ENCODE measurements at regions not wholly inside any gene's neighbourhood (a gene's known extent, or its start where the extent isn't known, plus 50 kb on each side); places are given as distances from the start of the nearest gene placed in this dataset.

GRCh38 chr12:103250487-103250886, 245.3 kb downstream of the C12orf42 start:
- intact Hi-C loops (cut with micrococcal nuclease): no loop called here

More at GRCh38 chr12:103250487-103250886, 245.3 kb downstream of the C12orf42 start:
- no peak overlapping the region for H3K4me3 Mint-ChIP-seq (ENCODE audit: low read depth)
- H3K27ac Mint-ChIP-seq: no peak overlapping the region
- H3K4me1 Mint-ChIP-seq (ENCODE audit: low read depth): no peaks in the 10 kb centered on the region
- no peaks in the 10 kb centered on the region for H3K9me3 Mint-ChIP-seq
- no peaks in the 10 kb centered on the region for H3K27me3 Mint-ChIP-seq (ENCODE audit: low read depth)
- H3K36me3 Mint-ChIP-seq (ENCODE audit: low read depth): no peaks in the 10 kb centered on the region
- no peak for DNase-seq (ENCODE audit: low spot score)

Data from activated T-helper 2 cell treated with anti-CD3 and anti-CD28 coated beads, Interferon-gamma antibody, Interleukin-2, Interleukin-4, amounts not matched to agents 10 μg/mL and 5 μg/mL and 100 μg/mL, durations not matched to agents 14 hours and 24 hours and 36 hours (primary cell).